ENCODE measurements at regions not wholly inside any gene's neighbourhood (a gene's known extent, or its start where the extent isn't known, plus 50 kb on each side); places are given as distances from the start of the nearest gene placed in this dataset.

- no peak for TF ChIP-seq CTCF (IDR thresholded peaks at IDR 0.05; ENCODE audit: poor library complexity, severe bottlenecking)
- TF ChIP-seq SMC3 (conservative IDR thresholded peaks at IDR 0.05; ENCODE audit: poor library complexity): no peak
- no peak for TF ChIP-seq EP300 (conservative IDR thresholded peaks at IDR 0.05; ENCODE audit: poor library complexity, severe bottlenecking)
- TF ChIP-seq EZH2 (IDR thresholded peaks at IDR 0.05; ENCODE audit: borderline replicate concordance, insufficient read depth, low read length, poor library complexity, severe bottlenecking): no peak
- TF ChIP-seq POLR2AphosphoS5 (IDR thresholded peaks at IDR 0.05): no peak
- TF ChIP-seq TAF1 (IDR thresholded peaks at IDR 0.05; ENCODE audit: low read depth): no peak
- TF ChIP-seq MXI1 (conservative IDR thresholded peaks at IDR 0.05; ENCODE audit: poor library complexity, severe bottlenecking): no peak
- no peak for TF ChIP-seq RAD21 (conservative IDR thresholded peaks at IDR 0.05)
- no peak for TF ChIP-seq REST (IDR thresholded peaks at IDR 0.05; ENCODE audit: borderline replicate concordance)
Observed at GRCh38 chr14:45491914-45492313, 238.9 kb upstream of the MIS18BP1 start.

Data from neural cell (in vitro differentiated cells).